Kidney epithelial cell (primary cell): ENCODE measurements at regions not wholly inside any gene's neighbourhood (a gene's known extent, or its start where the extent isn't known, plus 50 kb on each side); places are given as distances from the start of the nearest gene placed in this dataset.

Experiments used
- DNase-seq: peaks from one replicate; pipeline ENCODE4 v3.0.0-alpha.2; 2010; ENCODE audit warnings: low read depth
- H3K27me3 ChIP-seq: 2 replicates; pipeline ENCODE4 v1.6.0; 2011; ENCODE audit warnings: low read length; ENCODE audit not compliant: control insufficient read depth, insufficient read depth
- H3K36me3 ChIP-seq: 2 replicates; pipeline ENCODE4 v1.5.1; 2011; ENCODE audit warnings: low read length; ENCODE audit not compliant: control insufficient read depth, insufficient read depth
- H3K4me3 ChIP-seq: 2 replicates; pipeline ENCODE4 v1.5.1; 2011; ENCODE audit warnings: low read depth, mild to moderate bottlenecking, control low read depth, low read length
- CTCF ChIP-seq: IDR thresholded peaks from 2 replicates; pipeline ENCODE4 v1.5.1; 2011; ENCODE audit warnings: mild to moderate bottlenecking, moderate library complexity, low read length, control low read depth, inconsistent platforms; ENCODE audit not compliant: insufficient read depth, poor library complexity, severe bottlenecking

DNA sequence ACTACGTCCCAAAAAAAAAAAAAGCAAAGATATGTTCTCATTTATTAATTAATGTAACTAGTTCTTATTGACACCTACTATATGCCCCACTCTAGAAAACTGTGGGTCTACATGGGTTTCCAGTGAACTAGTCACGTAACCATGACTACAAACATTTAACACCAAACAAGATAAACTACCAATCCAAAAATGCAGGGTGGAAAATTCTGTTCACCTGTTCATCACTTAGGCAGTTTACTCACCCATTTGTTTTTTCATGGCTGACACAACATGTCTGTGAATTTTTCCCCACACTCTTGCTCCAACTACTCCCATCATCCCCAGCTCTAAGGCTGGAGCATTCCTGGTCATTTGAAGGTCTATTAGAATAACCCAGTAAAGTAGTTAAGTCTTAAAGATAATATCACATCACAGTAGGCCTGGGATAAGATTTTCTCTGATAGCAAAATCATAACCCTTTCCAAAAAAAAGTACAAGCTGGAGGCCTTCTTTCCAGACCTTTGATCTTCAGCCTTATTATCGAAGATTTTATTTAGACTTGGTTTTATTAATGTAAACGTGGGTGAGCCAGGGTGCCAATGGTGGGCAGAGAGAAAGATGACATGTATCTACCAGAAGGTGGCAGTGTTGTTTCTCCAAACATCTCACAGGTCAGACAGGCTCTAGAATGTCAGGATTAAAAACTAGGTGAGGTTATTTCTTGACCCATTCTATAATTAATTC lies 61.6 kb upstream of the DAAM1 start:
- Histone ChIP-seq H3K36me3 (no peaks in the 10 kb centered on the region), H3K27me3 (no peaks in the 10 kb centered on the region), H3K4me3 (no peak overlapping the region)
- peak; percentile 19 for DNase-seq
- peak; percentile 54 for TF ChIP-seq CTCF

- Histone ChIP-seq H3K4me3 (no peak overlapping the region), H3K27me3 (no peaks in the 10 kb centered on the region), H3K36me3 (no peaks in the 10 kb centered on the region)
- TF ChIP-seq CTCF = no peak
- no peak for DNase-seq
Observed at GRCh38 chr14:59127437-59127732, 61.1 kb upstream of the DAAM1 start.

GRCh38 chr14:59130462-59130861 lies 58.0 kb upstream of the DAAM1 start:
- no peak for DNase-seq
- TF ChIP-seq CTCF = no peak
- H3K36me3 ChIP-seq = no peaks in the 10 kb centered on the region

DNA sequence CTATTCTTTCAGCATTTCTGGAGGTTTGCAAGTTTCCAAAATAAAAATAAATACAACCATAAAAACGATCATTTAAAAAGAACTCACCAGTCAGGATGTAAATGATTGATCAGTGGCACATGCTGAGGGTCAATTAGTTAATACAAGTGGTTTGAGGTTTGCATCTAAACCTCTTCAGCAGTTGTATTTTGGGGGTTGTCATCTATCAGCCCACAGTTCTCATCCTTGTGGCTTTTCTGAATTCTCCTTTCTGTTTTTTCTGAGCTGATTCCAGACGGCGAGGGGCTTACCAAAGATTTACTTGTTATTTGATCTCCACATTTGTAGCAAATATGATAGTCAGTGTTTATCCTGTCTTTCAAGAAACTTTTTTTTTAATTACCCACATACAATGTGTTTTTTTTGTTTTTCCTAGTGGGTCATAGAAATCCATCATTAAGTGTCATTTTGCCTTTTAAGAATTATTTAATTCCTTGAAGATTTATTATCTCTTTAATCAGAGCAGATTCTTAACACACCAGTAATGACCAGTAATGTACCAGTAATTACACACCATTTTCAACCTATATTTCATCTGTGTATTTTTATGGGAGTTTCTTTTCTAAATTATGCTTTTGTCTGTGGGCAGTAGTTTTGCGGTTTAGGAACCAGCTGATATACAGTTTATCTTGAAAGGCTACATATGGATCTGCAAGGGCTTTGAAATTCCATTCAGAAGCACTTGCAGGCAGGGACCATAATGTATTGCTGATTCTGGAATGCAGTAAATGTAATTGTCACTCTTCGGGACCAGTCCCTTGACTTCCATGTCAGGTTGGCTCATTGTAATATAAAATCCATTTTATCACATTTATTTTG lies 56.3 kb upstream of the DAAM1 start:
- no peaks in the 10 kb centered on the region for H3K27me3 ChIP-seq
- H3K4me3 ChIP-seq = no peak overlapping the region
- no peak for DNase-seq
- no peak for TF ChIP-seq CTCF
- no peaks in the 10 kb centered on the region for H3K36me3 ChIP-seq

More at GRCh38 chr14:59130462-59130861, 58.0 kb upstream of the DAAM1 start:
- Histone ChIP-seq H3K27me3 (no peaks in the 10 kb centered on the region), H3K4me3 (no peak overlapping the region)

DNA sequence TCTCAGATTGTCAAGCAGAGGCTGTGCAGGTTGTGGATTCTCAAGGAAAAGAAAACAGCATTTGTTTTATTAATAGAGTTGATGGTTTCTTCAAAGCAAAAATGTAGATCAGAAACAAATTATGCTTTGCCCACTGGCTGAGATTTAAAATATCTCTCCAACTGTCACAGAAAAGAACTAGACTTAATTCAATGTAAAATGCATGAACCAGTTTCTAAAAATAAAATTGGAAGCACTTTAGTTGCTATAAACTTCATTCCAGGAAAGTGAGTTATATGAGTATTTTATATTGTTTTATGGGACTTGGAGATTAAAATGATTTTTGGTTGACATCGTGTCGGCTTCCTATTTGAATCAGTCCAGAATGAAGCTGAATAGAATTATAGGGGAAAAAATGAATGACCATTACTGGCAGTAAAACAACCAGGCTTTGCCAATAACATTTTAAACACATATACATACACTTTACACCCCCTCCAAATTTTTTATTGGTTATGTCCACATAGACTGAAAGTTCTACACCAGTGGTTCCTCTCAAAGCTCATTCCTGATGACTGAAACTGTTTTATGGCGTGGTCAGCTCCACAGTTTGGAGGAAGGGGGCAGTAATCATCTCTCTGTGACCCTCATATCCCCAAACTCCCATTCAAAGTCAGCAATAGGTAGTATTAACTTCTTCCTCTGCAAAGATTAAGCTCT lies 55.5 kb upstream of the DAAM1 start:
- no peak for TF ChIP-seq CTCF
- DNase-seq = no peak
- no peak overlapping the region for H3K4me3 ChIP-seq
- no peaks in the 10 kb centered on the region for H3K27me3 ChIP-seq
- H3K36me3 ChIP-seq = no peaks in the 10 kb centered on the region
